Embryonic facial prominence (tissue), 1 donor: ENCODE measurements at regions not wholly inside any gene's neighbourhood (a gene's known extent, or its start where the extent isn't known, plus 50 kb on each side); places are given as distances from the start of the nearest gene placed in this dataset.

ENCODE experiments used
- DNase-seq: peaks from one replicate; pipeline ENCODE4 v3.0.0-alpha.2; 2016; ENCODE audit errors: extremely low spot score

DNA sequence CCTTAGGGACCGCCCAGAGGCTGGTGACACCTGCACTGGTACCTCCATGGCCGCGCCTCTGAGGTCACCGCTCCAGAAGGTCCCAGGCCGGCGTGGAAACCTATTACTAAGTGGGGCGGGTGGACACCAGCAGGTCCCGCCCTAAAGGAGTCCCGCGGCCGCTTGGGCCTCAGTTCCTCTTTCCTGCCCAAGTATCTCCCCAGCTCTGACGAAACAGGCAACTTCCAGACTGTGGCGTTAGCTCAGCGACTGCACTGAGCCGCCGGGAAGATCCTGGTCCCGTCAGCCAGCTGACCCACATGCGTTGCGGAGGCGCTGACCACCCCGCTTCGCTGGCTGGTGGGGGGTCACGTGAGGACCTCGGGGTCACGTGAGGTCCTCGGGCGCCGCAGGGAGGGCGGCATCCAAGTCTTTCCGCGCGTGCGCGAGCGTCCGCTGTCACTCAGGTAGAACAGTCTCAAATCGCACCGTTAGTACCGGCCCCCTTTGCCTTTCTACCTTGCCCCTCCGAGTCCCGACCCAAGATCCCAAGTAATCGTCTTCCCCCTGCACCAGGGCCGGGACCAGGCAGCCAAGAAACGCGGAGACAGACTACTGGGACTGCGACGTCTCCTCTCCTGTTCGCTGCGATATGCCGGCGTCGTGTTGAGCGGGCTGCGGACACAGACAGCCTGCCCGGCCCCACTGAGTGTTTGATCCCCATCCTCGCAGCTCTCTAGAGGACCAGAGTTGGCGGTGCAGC, 53.7 kb upstream of the KDM4C start:
- peak; percentile 62 for DNase-seq

DNA sequence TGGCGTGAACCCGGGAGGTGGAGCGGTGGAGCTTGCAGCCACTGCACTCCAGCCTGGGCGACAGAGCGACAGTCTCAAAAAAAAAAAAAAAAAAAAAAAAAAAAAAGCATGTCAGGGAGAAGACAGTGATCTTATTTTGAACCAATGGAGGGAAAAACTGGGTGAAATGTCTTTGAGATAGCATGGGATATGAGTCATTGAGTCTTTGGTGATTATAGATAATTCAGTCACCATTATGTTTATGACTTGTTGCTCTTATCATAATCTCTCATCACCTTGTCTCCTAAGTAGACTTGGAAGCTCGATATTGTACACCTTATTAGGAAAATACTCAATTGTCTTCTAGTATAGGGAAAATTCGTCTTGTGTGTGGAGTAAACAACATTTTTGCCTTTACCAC, 55.1 kb upstream of the KDM4C start:
- no peak for DNase-seq

DNA sequence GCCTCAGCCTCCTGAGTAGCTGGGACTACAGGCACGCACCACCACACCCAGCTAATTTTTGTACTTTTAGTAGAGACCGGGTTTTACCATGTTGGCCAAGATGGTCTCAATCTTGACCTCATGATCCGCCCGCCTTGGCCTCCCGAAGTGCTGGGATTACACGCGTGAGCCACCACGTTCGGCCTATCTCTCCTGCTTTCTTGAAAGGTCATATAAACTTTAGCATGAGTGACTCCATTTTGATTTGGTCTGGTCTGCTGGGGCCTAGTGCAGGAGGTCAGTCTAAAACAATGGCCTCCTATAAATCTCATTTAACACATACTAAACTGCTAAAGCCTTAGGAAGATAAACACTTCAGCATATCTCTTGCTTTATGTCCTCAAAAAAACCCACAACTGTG, 50.6 kb upstream of the GLDC start:
- DNase-seq = no peak

DNA sequence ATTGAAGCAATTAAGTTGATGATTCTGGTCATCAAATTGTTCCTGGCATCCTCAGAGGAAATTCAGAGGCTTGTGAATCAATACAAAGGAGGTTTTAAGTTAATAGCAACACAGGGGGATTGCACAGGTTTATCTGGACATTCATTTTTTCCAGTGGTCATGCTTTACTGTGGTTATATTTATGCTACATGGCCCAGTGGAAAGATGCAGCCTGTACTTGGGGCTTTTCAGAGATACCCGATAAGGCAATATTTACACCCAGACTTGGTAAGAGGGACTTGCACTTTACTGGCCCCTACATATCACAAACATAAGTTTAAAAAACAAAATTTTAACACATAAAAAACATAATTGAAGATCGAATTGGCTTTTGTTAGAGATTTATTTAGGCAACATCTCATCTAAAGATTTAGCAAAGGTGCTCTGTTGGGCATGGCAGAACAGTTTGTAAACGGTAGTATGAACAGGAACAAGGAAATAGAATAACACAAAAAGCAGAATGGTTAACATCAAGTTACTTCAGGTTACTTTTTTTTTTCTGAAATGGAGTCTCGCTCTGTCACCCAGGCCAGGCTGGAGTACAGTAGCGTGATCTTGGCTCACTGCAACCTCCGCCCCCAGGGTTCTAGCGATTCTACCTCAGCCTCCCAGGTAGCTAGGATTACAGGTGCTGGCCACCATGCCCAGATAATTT, 49.7 kb upstream of the GLDC start:
- no peak for DNase-seq
